Gastrocnemius medialis (tissue), 4 donors: ENCODE measurements at regions not wholly inside any gene's neighbourhood (a gene's known extent, or its start where the extent isn't known, plus 50 kb on each side); places are given as distances from the start of the nearest gene placed in this dataset.

Experiments
- POLR2A ChIP-seq, 2 donors: fragments of 450-650 bp; IDR thresholded peaks; one replicate each; pipeline ENCODE4 v1.6.1; 2017; ENCODE audit warnings: antibody characterized with exemption in 2 of 2, mild to moderate bottlenecking in 2 of 2, moderate library complexity in 2 of 2
- TF ChIP-seq, protein P1 (sequence below), 5 experiments: fragments of 450-650 bp in 3 of 5; fragments of 200-600 bp in 2 of 5; sonication (generic) in 2 of 5; IDR thresholded peaks in 4 of 5; conservative IDR thresholded peaks in 1 of 5; 1 replicate in 4 of 5; 2 replicates in 1 of 5; pipeline ENCODE4 v1.5.1; 2016 to 2019; ENCODE audit warnings: antibody characterized with exemption in 5 of 5, mild to moderate bottlenecking in 3 of 5, moderate library complexity in 3 of 5

GRCh38 chr15:31473385-31474058, 146.9 kb downstream of the KLF13 start:
- no peak for TF ChIP-seq POLR2A (IDR thresholded peaks at IDR 0.05)
- TF ChIP-seq, protein P1, sequence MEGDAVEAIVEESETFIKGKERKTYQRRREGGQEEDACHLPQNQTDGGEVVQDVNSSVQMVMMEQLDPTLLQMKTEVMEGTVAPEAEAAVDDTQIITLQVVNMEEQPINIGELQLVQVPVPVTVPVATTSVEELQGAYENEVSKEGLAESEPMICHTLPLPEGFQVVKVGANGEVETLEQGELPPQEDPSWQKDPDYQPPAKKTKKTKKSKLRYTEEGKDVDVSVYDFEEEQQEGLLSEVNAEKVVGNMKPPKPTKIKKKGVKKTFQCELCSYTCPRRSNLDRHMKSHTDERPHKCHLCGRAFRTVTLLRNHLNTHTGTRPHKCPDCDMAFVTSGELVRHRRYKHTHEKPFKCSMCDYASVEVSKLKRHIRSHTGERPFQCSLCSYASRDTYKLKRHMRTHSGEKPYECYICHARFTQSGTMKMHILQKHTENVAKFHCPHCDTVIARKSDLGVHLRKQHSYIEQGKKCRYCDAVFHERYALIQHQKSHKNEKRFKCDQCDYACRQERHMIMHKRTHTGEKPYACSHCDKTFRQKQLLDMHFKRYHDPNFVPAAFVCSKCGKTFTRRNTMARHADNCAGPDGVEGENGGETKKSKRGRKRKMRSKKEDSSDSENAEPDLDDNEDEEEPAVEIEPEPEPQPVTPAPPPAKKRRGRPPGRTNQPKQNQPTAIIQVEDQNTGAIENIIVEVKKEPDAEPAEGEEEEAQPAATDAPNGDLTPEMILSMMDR (IDR thresholded peaks at IDR 0.05 in 4 of 5, conservative IDR thresholded peaks at IDR 0.05 in 1 of 5), result no peak
